Endothelial cell of umbilical vein (primary cell): ENCODE measurements at regions not wholly inside any gene's neighbourhood (a gene's known extent, or its start where the extent isn't known, plus 50 kb on each side); places are given as distances from the start of the nearest gene placed in this dataset.

Source experiments
- BruUV-seq: library from RNA; stranded (reverse); fragments of 400-500 nt; replicated peaks from 2 replicates; lab custom pipeline; 2021; lab: Mats Ljungman, UMichigan
- CTCF ChIA-PET: fragments of 300-600, 350-600 bp; sonication (Branson Sonifier 250); formaldehyde crosslinking; loops from one replicate; lab custom pipeline; 2021; ENCODE audit warnings: antibody characterized with exemption, inconsistent platforms; lab: Charles Lee
- POLR2A ChIA-PET: fragments of 300-600, 350-600 bp; sonication (Branson Sonifier 250); formaldehyde crosslinking; loops from one replicate; lab custom pipeline; 2021; ENCODE audit warnings: antibody characterized with exemption, inconsistent platforms; lab: Charles Lee
- DNase-seq: peaks from one replicate; pipeline ENCODE4 v3.0.0-alpha.2; 2011; ENCODE audit warnings: low read depth, low spot score
- FAIRE-seq: peaks from 2 replicates; lab custom pipeline; 2011; peaks lifted over from hg19 to GRCh38; lab: Jason Lieb, UNC
- H2AFZ ChIP-seq: 2 replicates; pipeline ENCODE4 v1.6.0; 2012; ENCODE audit warnings: low read depth, low read length, control low read depth, inconsistent platforms
- H3K27ac ChIP-seq: 2 replicates; pipeline ENCODE4 v1.5.1; 2011; ENCODE audit warnings: low read depth, mild to moderate bottlenecking, control low read depth, low read length, moderate library complexity; ENCODE audit not compliant: insufficient read depth
- H3K27me3 ChIP-seq, 2 experiments: 2 replicates each; pipeline versions ENCODE4 v1.6.0 to v1.6.1; 2011; ENCODE audit warnings: low read length in 2 of 2, mixed read lengths in 1 of 2; ENCODE audit not compliant: control insufficient read depth in 2 of 2, insufficient read depth in 2 of 2
- H3K36me3 ChIP-seq, 2 experiments: 2 replicates in 1 of 2; 3 replicates in 1 of 2; pipeline ENCODE4 v1.5.1; 2011; ENCODE audit warnings: low read length in 2 of 2, mild to moderate bottlenecking in 1 of 2, moderate library complexity in 1 of 2; ENCODE audit not compliant: control insufficient read depth in 2 of 2, insufficient read depth in 2 of 2; ENCODE audit errors: extremely low read depth in 1 of 2
- H3K4me1 ChIP-seq: 3 replicates; pipeline ENCODE4 v1.5.1; 2011; ENCODE audit warnings: mild to moderate bottlenecking, low read length; ENCODE audit not compliant: control insufficient read depth, insufficient read depth; ENCODE audit errors: extremely low read depth
- H3K4me2 ChIP-seq: 2 replicates; pipeline ENCODE4 v1.6.1; 2011; ENCODE audit warnings: low read length, control low read depth, mixed read lengths; ENCODE audit not compliant: insufficient read depth
- H3K4me3 ChIP-seq, 3 experiments: fragments of 200-600 bp in 1 of 3; sonication (generic), shearing (Covaris generic) in 1 of 3; replicated peaks in 1 of 3; 2 replicates each; pipeline ENCODE4 v1.5.1; 2011 to 2016; ENCODE audit warnings: control low read depth in 3 of 3, low read length in 3 of 3, mild to moderate bottlenecking in 2 of 3, inconsistent platforms in 1 of 3, low read depth in 1 of 3, moderate library complexity in 1 of 3; ENCODE audit not compliant: insufficient read depth in 1 of 3
- H3K79me2 ChIP-seq: 2 replicates; pipeline ENCODE4 v1.6.0; 2012; ENCODE audit warnings: low read length, inconsistent platforms; ENCODE audit not compliant: control insufficient read depth, insufficient read depth
- H3K9ac ChIP-seq: replicated peaks from 2 replicates; pipeline ENCODE3; 2011; ENCODE audit warnings: low read length, control low read depth; ENCODE audit not compliant: insufficient read depth; ENCODE audit errors: extremely low read depth
- H3K9me1 ChIP-seq: replicated peaks from 3 replicates; pipeline ENCODE4 v1.6.0; 2011; ENCODE audit warnings: mild to moderate bottlenecking, low read length; ENCODE audit not compliant: control insufficient read depth, insufficient read depth; ENCODE audit errors: extremely low read depth
- H3K9me3 ChIP-seq: replicated peaks from 2 replicates; pipeline ENCODE4 v1.5.1; 2012; ENCODE audit warnings: low read length, inconsistent platforms; ENCODE audit not compliant: control insufficient read depth, insufficient read depth
- H4K20me1 ChIP-seq: replicated peaks from 2 replicates; pipeline ENCODE3; 2011; ENCODE audit warnings: mild to moderate bottlenecking, low read length; ENCODE audit not compliant: control insufficient read depth, insufficient read depth; ENCODE audit errors: extremely low read depth
- EZH2 ChIP-seq: IDR thresholded peaks from 2 replicates; pipeline ENCODE4 v1.6.1; 2012; ENCODE audit warnings: borderline replicate concordance, low read depth, mild to moderate bottlenecking, moderate library complexity, low read length, inconsistent platforms; ENCODE audit not compliant: severe bottlenecking
- FOS ChIP-seq: IDR thresholded peaks from 2 replicates; pipeline ENCODE4 v1.6.1; 2011; ENCODE audit warnings: mild to moderate bottlenecking, low read length, moderate library complexity, borderline replicate concordance; ENCODE audit not compliant: insufficient read depth
- GATA2 ChIP-seq: IDR thresholded peaks from 2 replicates; pipeline ENCODE4 v1.7.0; 2011; ENCODE audit warnings: low read depth, mild to moderate bottlenecking, moderate library complexity, mixed read lengths, low read length; ENCODE audit not compliant: insufficient read length, insufficient read depth
- JUN ChIP-seq: IDR thresholded peaks from 2 replicates; pipeline ENCODE4 v1.6.1; 2011; ENCODE audit warnings: borderline replicate concordance, low read depth; ENCODE audit not compliant: insufficient read length, insufficient read depth
- MYC ChIP-seq: IDR thresholded peaks from one replicate; pipeline ENCODE4 v1.6.1; 2011; ENCODE audit warnings: mild to moderate bottlenecking, low read depth, low read length
- POLR2A ChIP-seq: IDR thresholded peaks from 2 replicates; pipeline ENCODE4 v1.6.1; 2012; ENCODE audit warnings: low read depth, mild to moderate bottlenecking, control low read depth, low read length
- POLR2AphosphoS5 ChIP-seq: IDR thresholded peaks from 2 replicates; pipeline ENCODE4 v1.6.1; 2012; ENCODE audit warnings: low read depth, mild to moderate bottlenecking, control low read depth, low read length, moderate library complexity; ENCODE audit not compliant: insufficient read depth
- dilution Hi-C: fragments of 300-500 bp; cut with MboI; formaldehyde crosslinking; loops from one replicate; pipeline ENCODE4 v1.15.0; 2019; ENCODE audit warnings: low sequenced_read_pairs; ENCODE audit not compliant: extremely low pct_ligation_motif_present
- intact Hi-C: fragments of 100-400 bp; cut with micrococcal nuclease; formaldehyde crosslinking; loops from one replicate; pipeline ENCODE4 v1.10.0; 2022
- TF ChIP-seq, protein P1 (sequence below), 2 donors: IDR thresholded peaks; 1 replicate in 1 of 2; 2 replicates in 1 of 2; pipeline ENCODE4 v1.5.1; 2011; ENCODE audit warnings: low read length in 2 of 2, mild to moderate bottlenecking in 2 of 2, moderate library complexity in 2 of 2, control low read depth in 1 of 2, inconsistent platforms in 1 of 2, low read depth in 1 of 2; ENCODE audit not compliant: insufficient read depth in 1 of 2; ENCODE audit errors: extremely low read depth in 1 of 2
- TF ChIP-seq, protein P2 (sequence below): IDR thresholded peaks from 2 replicates; pipeline ENCODE4 v1.6.1; 2011; ENCODE audit not compliant: insufficient read depth, insufficient read length

DNA sequence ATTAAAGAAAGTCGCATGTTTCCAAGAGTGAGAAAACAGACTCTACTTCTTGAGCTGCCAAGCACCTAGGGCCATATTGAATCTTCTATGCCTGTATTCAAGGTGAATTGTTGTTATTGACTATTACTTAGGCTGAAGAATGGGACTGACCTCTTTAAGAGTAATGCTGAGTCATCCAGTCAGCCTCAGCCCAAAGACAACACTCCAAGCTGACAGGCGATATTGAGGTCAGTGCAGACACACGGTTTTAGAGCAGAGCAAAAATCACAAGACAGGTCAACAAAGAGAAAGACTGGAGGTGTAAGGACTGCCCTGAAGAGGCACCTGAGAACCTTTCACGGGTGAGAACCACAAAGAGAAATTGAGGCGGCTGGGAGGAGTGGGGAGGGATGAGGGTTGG is 146.9 kb downstream of the MIS18A start:
- Histone ChIP-seq H3K27me3 (no peaks in the 10 kb centered on the region), H3K4me3 (no peak overlapping the region), H3K9me1 (no peaks in the 10 kb centered on the region), H3K36me3 (no peaks in the 10 kb centered on the region), H3K4me2 (no peak overlapping the region), H3K4me1 (no peaks in the 10 kb centered on the region), H3K9me3 (no peaks in the 10 kb centered on the region), H2AFZ (no peak overlapping the region), H3K27ac (no peak overlapping the region), H3K79me2 (no peaks in the 10 kb centered on the region), H4K20me1 (no peaks in the 10 kb centered on the region), H3K9ac (no peak overlapping the region)
- intact Hi-C loops = no loop called here
- dilution Hi-C loops = no loop called here
- DNase-seq = no peak
- CTCF ChIA-PET = no interaction called here
- FAIRE-seq = no peak
- TF ChIP-seq POLR2A (no peak), EZH2 (no peak), FOS (no peak), GATA2 (no peak), MYC (no peak), POLR2AphosphoS5 (no peak), JUN (no peak)
- TF ChIP-seq, protein P1, sequence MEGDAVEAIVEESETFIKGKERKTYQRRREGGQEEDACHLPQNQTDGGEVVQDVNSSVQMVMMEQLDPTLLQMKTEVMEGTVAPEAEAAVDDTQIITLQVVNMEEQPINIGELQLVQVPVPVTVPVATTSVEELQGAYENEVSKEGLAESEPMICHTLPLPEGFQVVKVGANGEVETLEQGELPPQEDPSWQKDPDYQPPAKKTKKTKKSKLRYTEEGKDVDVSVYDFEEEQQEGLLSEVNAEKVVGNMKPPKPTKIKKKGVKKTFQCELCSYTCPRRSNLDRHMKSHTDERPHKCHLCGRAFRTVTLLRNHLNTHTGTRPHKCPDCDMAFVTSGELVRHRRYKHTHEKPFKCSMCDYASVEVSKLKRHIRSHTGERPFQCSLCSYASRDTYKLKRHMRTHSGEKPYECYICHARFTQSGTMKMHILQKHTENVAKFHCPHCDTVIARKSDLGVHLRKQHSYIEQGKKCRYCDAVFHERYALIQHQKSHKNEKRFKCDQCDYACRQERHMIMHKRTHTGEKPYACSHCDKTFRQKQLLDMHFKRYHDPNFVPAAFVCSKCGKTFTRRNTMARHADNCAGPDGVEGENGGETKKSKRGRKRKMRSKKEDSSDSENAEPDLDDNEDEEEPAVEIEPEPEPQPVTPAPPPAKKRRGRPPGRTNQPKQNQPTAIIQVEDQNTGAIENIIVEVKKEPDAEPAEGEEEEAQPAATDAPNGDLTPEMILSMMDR (IDR thresholded peaks at IDR 0.05; ENCODE audit: extremely low read depth in 1 of 2, insufficient read depth in 1 of 2, low read depth in 1 of 2, low read length in 2 of 2) = no peak
- TF ChIP-seq, protein P2, sequence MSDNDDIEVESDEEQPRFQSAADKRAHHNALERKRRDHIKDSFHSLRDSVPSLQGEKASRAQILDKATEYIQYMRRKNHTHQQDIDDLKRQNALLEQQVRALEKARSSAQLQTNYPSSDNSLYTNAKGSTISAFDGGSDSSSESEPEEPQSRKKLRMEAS = no peak
- BruUV-seq = no TSS peak
- POLR2A ChIA-PET = no interaction called here
